ENCODE measurements at regions not wholly inside any gene's neighbourhood (a gene's known extent, or its start where the extent isn't known, plus 50 kb on each side); places are given as distances from the start of the nearest gene placed in this dataset.

DNA sequence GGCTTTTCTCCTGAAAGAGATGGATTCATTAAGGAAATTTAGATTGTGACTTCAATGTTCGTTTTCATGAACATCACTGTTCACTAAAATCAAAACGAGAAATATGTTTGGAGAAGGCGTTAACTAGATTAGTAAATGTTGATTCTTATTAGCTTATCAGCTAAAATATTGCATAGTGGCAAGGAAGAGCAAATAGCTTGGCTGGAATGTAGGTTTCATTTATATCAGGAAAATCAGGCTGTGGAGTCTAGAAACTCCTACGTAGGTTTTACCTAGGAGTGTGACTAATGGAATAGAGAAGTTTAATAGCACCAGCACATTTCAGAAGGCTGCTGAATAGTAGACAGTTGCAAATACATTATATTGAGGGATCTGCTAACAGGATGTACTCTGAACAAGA is 344.9 kb downstream of the LIG4 start (continued):
- TF ChIP-seq, protein P1, sequence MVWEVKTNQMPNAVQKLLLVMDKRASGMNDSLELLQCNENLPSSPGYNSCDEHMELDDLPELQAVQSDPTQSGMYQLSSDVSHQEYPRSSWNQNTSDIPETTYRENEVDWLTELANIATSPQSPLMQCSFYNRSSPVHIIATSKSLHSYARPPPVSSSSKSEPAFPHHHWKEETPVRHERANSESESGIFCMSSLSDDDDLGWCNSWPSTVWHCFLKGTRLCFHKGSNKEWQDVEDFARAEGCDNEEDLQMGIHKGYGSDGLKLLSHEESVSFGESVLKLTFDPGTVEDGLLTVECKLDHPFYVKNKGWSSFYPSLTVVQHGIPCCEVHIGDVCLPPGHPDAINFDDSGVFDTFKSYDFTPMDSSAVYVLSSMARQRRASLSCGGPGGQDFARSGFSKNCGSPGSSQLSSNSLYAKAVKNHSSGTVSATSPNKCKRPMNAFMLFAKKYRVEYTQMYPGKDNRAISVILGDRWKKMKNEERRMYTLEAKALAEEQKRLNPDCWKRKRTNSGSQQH (CRISPR knock-in tag; IDR thresholded peaks at IDR 0.05) = no peak
- TF ChIP-seq ZNF318 (IDR thresholded peaks at IDR 0.05; ENCODE audit: borderline replicate concordance in 1 of 2, low read depth in 1 of 2) = no peak
- TF ChIP-seq MYBL2 (IDR thresholded peaks at IDR 0.05; ENCODE audit: low read depth) = no peak
- TF ChIP-seq MYBL2 (CRISPR knock-in tag; IDR thresholded peaks at IDR 0.05; ENCODE audit: borderline replicate concordance) = no peak

Data from K562 (cell line).